K562 (cell line): ENCODE measurements at regions not wholly inside any gene's neighbourhood (a gene's known extent, or its start where the extent isn't known, plus 50 kb on each side); places are given as distances from the start of the nearest gene placed in this dataset.

Source experiments
- CAMTA2 ChIP-seq: fragments of 250-450 bp; sonication (Bioruptor Pico); conservative IDR thresholded peaks from 2 replicates; pipeline ENCODE4 v1.5.1; 2022
- EGR1 ChIP-seq: fragments of 450-650 bp; conservative IDR thresholded peaks from 2 replicates; pipeline ENCODE4 v1.6.1; 2017; ENCODE audit warnings: mild to moderate bottlenecking
- FUS ChIP-seq: fragments of 200-400 bp; formaldehyde crosslinking; optimal IDR thresholded peaks from 2 replicates; pipeline ENCODE3; 2017; ENCODE audit warnings: low read depth, low read length
- GABPB1 ChIP-seq: sonication (generic); formaldehyde crosslinking; IDR thresholded peaks from 2 replicates; pipeline ENCODE4 v1.8.0; 2022; ENCODE audit warnings: mild to moderate bottlenecking, missing genetic modification reagents
- HDGF ChIP-seq: fragments of 450-650 bp; IDR thresholded peaks from 2 replicates; pipeline ENCODE4 v1.6.1; 2016
- IRF2 ChIP-seq: sonication (generic); formaldehyde crosslinking; IDR thresholded peaks from 2 replicates; pipeline ENCODE4 v1.8.1; 2022; ENCODE audit warnings: mild to moderate bottlenecking, missing genetic modification reagents
- LCOR ChIP-seq: sonication (generic); formaldehyde crosslinking; IDR thresholded peaks from 2 replicates; pipeline ENCODE4 v1.8.0; 2022; ENCODE audit warnings: mild to moderate bottlenecking, missing genetic modification reagents
- MAFG ChIP-seq: fragments of 450-650 bp; conservative IDR thresholded peaks from 2 replicates; pipeline ENCODE4 v1.6.1; 2016; ENCODE audit warnings: missing genetic modification characterization, missing compliant biosample characterization
- SIN3A ChIP-seq, 2 experiments: fragments of 150-350 bp in 1 of 2; IDR thresholded peaks; 2 replicates each; pipeline ENCODE4 v1.6.1; 2011 to 2016; ENCODE audit warnings: borderline replicate concordance in 2 of 2, low read depth in 2 of 2, low read length in 2 of 2, mild to moderate bottlenecking in 2 of 2, moderate library complexity in 2 of 2; ENCODE audit not compliant: control insufficient read depth in 1 of 2
- XRCC5 ChIP-seq: fragments of 200-400 bp; formaldehyde crosslinking; IDR thresholded peaks from 2 replicates; pipeline ENCODE4 v1.6.1; 2017; ENCODE audit warnings: low read depth, mild to moderate bottlenecking, low read length
- ZNF507 ChIP-seq: conservative IDR thresholded peaks from 2 replicates; pipeline ENCODE4 v1.6.1; 2017; ENCODE audit warnings: missing genetic modification characterization, missing compliant biosample characterization
- ZNF668 ChIP-seq: fragments of 250-450 bp; sonication (Bioruptor Pico); IDR thresholded peaks from 2 replicates; pipeline ENCODE4 v1.8.0; 2022; ENCODE audit warnings: mild to moderate bottlenecking, inconsistent platforms
- ZNF764 ChIP-seq: fragments of 250-450 bp; sonication (Bioruptor Pico); IDR thresholded peaks from 2 replicates; pipeline ENCODE4 v1.4.0; 2020; ENCODE audit warnings: low read depth, mild to moderate bottlenecking, moderate library complexity
- ZNF778 ChIP-seq: fragments of 450-650 bp; formaldehyde crosslinking; IDR thresholded peaks from 2 replicates; pipeline ENCODE4 v1.4.0; 2020; ENCODE audit warnings: mild to moderate bottlenecking, moderate library complexity
- TF ChIP-seq, protein P1 (sequence below): fragments of 200-400 bp; formaldehyde crosslinking; IDR thresholded peaks from 2 replicates; pipeline ENCODE4 v1.6.1; 2017; ENCODE audit warnings: mild to moderate bottlenecking, low read depth, low read length, moderate library complexity
- TF ChIP-seq, protein P2 (sequence below): fragments of 250-450 bp; sonication (Bioruptor Pico); IDR thresholded peaks from 2 replicates; pipeline ENCODE4 v1.9.0; 2021; ENCODE audit warnings: mild to moderate bottlenecking
- TF ChIP-seq, protein P3 (sequence below): sonication (generic); formaldehyde crosslinking; IDR thresholded peaks from 2 replicates; pipeline ENCODE4 v1.8.0; 2022; ENCODE audit warnings: missing genetic modification reagents, mild to moderate bottlenecking, borderline replicate concordance
- TF ChIP-seq, protein P4 (sequence below): fragments of 450-650 bp; formaldehyde crosslinking; IDR thresholded peaks from 2 replicates; pipeline ENCODE4 v1.4.0; 2020; ENCODE audit warnings: mild to moderate bottlenecking
- TF ChIP-seq, protein P5 (sequence below): sonication (generic); formaldehyde crosslinking; IDR thresholded peaks from 2 replicates; pipeline ENCODE4 v1.8.0; 2023; ENCODE audit warnings: mild to moderate bottlenecking, missing genetic modification reagents

DNA sequence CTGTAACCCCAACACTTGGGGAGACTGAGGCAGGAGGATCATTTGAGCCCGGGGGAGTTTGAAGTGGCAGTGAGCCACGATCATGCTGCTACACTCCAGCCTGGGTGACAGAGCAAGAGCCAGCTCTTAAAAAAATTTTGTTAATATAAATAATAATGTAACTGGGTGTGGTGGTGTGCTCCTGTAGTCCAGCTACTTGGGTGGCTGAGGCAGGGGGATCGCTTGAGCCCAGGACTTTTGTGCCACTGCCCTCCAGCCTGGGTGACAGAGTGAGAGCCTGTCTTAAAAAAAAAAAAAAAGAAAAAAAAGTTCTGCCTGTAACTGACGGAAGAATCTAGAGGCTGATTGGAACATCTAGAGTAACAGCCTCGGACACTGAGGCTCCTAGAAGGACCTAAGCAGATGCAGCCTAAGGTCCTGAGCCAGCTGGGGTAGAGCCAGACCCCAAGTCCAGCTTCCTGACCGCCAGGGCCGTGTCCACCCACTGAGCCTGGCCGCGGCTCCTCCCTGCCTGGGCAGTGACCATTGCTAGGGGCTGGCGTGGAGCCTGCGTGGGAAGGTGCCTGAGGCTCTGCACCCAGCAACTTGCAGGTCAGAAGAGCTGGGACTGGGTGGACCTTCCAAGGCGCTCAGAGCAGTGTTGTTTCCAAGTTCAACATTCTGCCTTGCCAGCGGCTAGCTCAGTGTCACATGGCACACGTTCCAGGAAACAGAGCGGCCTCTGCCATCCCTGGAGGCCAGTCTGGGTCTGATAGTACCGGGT is 209.4 kb upstream of the CIBAR2 start (continued):
- TF ChIP-seq, protein P1, sequence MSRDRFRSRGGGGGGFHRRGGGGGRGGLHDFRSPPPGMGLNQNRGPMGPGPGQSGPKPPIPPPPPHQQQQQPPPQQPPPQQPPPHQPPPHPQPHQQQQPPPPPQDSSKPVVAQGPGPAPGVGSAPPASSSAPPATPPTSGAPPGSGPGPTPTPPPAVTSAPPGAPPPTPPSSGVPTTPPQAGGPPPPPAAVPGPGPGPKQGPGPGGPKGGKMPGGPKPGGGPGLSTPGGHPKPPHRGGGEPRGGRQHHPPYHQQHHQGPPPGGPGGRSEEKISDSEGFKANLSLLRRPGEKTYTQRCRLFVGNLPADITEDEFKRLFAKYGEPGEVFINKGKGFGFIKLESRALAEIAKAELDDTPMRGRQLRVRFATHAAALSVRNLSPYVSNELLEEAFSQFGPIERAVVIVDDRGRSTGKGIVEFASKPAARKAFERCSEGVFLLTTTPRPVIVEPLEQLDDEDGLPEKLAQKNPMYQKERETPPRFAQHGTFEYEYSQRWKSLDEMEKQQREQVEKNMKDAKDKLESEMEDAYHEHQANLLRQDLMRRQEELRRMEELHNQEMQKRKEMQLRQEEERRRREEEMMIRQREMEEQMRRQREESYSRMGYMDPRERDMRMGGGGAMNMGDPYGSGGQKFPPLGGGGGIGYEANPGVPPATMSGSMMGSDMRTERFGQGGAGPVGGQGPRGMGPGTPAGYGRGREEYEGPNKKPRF = no peak
- TF ChIP-seq, protein P2, sequence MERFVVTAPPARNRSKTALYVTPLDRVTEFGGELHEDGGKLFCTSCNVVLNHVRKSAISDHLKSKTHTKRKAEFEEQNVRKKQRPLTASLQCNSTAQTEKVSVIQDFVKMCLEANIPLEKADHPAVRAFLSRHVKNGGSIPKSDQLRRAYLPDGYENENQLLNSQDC (CRISPR knock-in tag) = no peak
- no peak for TF ChIP-seq ZNF507 (tag)
- TF ChIP-seq MAFG (tag) = no peak
- TF ChIP-seq ZNF778 = no peak
- no peak for TF ChIP-seq CAMTA2 (CRISPR knock-in tag)
- peak; percentile 66; the same call in 1 of the 2 replicates for TF ChIP-seq HDGF
- TF ChIP-seq SIN3A (IDR thresholded peaks at IDR 0.05; ENCODE audit: borderline replicate concordance in 2 of 2, control insufficient read depth in 1 of 2, low read depth in 2 of 2, low read length in 2 of 2) = no peak
- TF ChIP-seq EGR1 = peak; percentile 72
- no peak for TF ChIP-seq GABPB1
- no peak for TF ChIP-seq LCOR
- no peak for TF ChIP-seq XRCC5
- TF ChIP-seq ZNF668 (CRISPR knock-in tag) = no peak
- TF ChIP-seq IRF2 = no peak
- TF ChIP-seq ZNF764 (CRISPR knock-in tag) = no peak
- TF ChIP-seq, protein P3, sequence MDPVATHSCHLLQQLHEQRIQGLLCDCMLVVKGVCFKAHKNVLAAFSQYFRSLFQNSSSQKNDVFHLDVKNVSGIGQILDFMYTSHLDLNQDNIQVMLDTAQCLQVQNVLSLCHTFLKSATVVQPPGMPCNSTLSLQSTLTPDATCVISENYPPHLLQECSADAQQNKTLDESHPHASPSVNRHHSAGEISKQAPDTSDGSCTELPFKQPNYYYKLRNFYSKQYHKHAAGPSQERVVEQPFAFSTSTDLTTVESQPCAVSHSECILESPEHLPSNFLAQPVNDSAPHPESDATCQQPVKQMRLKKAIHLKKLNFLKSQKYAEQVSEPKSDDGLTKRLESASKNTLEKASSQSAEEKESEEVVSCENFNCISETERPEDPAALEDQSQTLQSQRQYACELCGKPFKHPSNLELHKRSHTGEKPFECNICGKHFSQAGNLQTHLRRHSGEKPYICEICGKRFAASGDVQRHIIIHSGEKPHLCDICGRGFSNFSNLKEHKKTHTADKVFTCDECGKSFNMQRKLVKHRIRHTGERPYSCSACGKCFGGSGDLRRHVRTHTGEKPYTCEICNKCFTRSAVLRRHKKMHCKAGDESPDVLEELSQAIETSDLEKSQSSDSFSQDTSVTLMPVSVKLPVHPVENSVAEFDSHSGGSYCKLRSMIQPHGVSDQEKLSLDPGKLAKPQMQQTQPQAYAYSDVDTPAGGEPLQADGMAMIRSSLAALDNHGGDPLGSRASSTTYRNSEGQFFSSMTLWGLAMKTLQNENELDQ (CRISPR knock-in tag) = no peak
- TF ChIP-seq, protein P4, sequence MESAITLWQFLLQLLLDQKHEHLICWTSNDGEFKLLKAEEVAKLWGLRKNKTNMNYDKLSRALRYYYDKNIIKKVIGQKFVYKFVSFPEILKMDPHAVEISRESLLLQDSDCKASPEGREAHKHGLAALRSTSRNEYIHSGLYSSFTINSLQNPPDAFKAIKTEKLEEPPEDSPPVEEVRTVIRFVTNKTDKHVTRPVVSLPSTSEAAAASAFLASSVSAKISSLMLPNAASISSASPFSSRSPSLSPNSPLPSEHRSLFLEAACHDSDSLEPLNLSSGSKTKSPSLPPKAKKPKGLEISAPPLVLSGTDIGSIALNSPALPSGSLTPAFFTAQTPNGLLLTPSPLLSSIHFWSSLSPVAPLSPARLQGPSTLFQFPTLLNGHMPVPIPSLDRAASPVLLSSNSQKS (CRISPR knock-in tag) = no peak
- TF ChIP-seq FUS = no peak
- TF ChIP-seq, protein P5, sequence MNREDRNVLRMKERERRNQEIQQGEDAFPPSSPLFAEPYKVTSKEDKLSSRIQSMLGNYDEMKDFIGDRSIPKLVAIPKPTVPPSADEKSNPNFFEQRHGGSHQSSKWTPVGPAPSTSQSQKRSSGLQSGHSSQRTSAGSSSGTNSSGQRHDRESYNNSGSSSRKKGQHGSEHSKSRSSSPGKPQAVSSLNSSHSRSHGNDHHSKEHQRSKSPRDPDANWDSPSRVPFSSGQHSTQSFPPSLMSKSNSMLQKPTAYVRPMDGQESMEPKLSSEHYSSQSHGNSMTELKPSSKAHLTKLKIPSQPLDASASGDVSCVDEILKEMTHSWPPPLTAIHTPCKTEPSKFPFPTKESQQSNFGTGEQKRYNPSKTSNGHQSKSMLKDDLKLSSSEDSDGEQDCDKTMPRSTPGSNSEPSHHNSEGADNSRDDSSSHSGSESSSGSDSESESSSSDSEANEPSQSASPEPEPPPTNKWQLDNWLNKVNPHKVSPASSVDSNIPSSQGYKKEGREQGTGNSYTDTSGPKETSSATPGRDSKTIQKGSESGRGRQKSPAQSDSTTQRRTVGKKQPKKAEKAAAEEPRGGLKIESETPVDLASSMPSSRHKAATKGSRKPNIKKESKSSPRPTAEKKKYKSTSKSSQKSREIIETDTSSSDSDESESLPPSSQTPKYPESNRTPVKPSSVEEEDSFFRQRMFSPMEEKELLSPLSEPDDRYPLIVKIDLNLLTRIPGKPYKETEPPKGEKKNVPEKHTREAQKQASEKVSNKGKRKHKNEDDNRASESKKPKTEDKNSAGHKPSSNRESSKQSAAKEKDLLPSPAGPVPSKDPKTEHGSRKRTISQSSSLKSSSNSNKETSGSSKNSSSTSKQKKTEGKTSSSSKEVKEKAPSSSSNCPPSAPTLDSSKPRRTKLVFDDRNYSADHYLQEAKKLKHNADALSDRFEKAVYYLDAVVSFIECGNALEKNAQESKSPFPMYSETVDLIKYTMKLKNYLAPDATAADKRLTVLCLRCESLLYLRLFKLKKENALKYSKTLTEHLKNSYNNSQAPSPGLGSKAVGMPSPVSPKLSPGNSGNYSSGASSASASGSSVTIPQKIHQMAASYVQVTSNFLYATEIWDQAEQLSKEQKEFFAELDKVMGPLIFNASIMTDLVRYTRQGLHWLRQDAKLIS (CRISPR knock-in tag) = no peak
